GM12878 (cell line): ENCODE measurements at regions not wholly inside any gene's neighbourhood (a gene's known extent, or its start where the extent isn't known, plus 50 kb on each side); places are given as distances from the start of the nearest gene placed in this dataset.

Experiments
- ATF7 ChIP-seq: fragments of 450-650 bp; IDR thresholded peaks from 2 replicates; pipeline ENCODE4 v1.6.1; 2016; ENCODE audit warnings: low read depth, mild to moderate bottlenecking
- BCL11A ChIP-seq: IDR thresholded peaks from 2 replicates; pipeline ENCODE4 v1.6.1; 2011; ENCODE audit warnings: low read depth, low read length
- EP300 ChIP-seq, 2 experiments: fragments of 150-350 bp in 1 of 2; IDR thresholded peaks; 2 replicates each; pipeline ENCODE4 v1.6.1; 2011 to 2012; ENCODE audit warnings: low read depth in 2 of 2, low read length in 2 of 2, borderline replicate concordance in 1 of 2, improper control_type of control experiment in 1 of 2, inconsistent platforms in 1 of 2; ENCODE audit not compliant: control insufficient read depth in 1 of 2
- HDGF ChIP-seq: fragments of 450-650 bp; IDR thresholded peaks from 2 replicates; pipeline ENCODE4 v1.6.1; 2016; ENCODE audit warnings: antibody characterized with exemption
- IRF4 ChIP-seq: IDR thresholded peaks from 2 replicates; pipeline ENCODE4 v1.6.1; 2011; ENCODE audit warnings: low read depth, low read length
- LARP7 ChIP-seq: fragments of 450-650 bp; IDR thresholded peaks from 2 replicates; pipeline ENCODE4 v1.6.1; 2017; ENCODE audit warnings: mild to moderate bottlenecking
- MEF2B ChIP-seq: fragments of 450-650 bp; IDR thresholded peaks from 2 replicates; pipeline ENCODE4 v1.6.1; 2018; ENCODE audit warnings: mild to moderate bottlenecking, moderate library complexity; ENCODE audit not compliant: partially characterized antibody, poor library complexity, severe bottlenecking
- MTA3 ChIP-seq: IDR thresholded peaks from 2 replicates; pipeline ENCODE4 v1.6.1; 2012; ENCODE audit warnings: low read length, inconsistent platforms, borderline replicate concordance
- RELB ChIP-seq: fragments of 450-650 bp; IDR thresholded peaks from 2 replicates; pipeline ENCODE4 v1.6.1; 2017; ENCODE audit warnings: low read depth, mild to moderate bottlenecking, moderate library complexity
- TCF12 ChIP-seq: IDR thresholded peaks from 2 replicates; pipeline ENCODE4 v1.6.1; 2011; ENCODE audit warnings: low read depth, mild to moderate bottlenecking, low read length
- TCF3 ChIP-seq: IDR thresholded peaks from 2 replicates; pipeline ENCODE4 v1.6.1; 2012; ENCODE audit warnings: low read depth, mild to moderate bottlenecking, low read length, borderline replicate concordance; ENCODE audit not compliant: insufficient read depth

DNA sequence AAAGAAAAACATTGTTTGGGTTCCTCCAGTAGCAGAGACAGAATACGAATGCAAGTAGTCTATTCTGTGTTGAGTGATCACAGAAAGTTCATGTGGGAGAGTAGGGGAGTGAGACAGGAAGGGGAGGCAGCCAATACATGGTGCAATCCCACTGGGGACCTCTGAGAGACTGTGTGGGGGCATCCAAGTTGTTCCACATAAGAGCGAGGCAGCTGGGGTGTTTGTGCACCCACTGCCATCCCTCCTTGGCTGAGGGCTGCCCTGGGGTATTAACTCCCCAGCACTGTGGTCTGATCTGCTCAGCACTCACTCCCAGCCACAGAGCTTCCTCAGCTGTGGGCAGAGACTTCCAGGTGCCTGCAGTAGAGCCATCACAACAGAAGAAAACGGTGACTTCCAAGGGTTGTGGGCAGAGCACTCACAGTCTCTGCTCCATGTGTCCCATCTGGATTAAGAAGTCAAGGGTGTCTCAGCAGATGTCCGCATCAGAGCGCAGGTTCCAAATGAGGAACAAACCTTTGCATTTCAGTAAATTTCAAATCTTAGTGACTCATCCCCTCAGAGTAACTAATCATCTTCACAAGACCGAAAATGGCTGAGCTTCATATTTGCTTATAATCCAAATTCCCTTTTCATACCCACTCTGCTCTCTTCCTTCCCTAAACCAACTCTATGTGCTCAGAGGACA is 101.9 kb upstream of the NAA20 start (continued):
- peak; percentile 28; the same call in 1 of the 2 replicates for TF ChIP-seq MTA3
- 0 out of 2 replicates have a peak, but pooled peaks have one; percentile 44 for TF ChIP-seq LARP7
- TF ChIP-seq ATF7 = peak; percentile 50
- peak; percentile 49 for TF ChIP-seq MEF2B
- TF ChIP-seq BCL11A = 0 out of 2 replicates have a peak, but pooled peaks have one; percentile 15
- TF ChIP-seq IRF4 = 0 out of 2 replicates have a peak, but pooled peaks have one; percentile 6
- no peak for TF ChIP-seq TCF3
- no peak for TF ChIP-seq EP300 (IDR thresholded peaks at IDR 0.05; ENCODE audit: borderline replicate concordance in 1 of 2, control insufficient read depth in 1 of 2, low read depth in 2 of 2, low read length in 2 of 2)
- no peak for TF ChIP-seq HDGF
- 0 out of 2 replicates have a peak, but pooled peaks have one; percentile 48 for TF ChIP-seq TCF12
- TF ChIP-seq RELB = peak; percentile 53; the same call in 1 of the 2 replicates
- TF ChIP-seq, all 136 proteins: peak for 22
